Hepatocyte (in vitro differentiated cells): ENCODE measurements at regions not wholly inside any gene's neighbourhood (a gene's known extent, or its start where the extent isn't known, plus 50 kb on each side); places are given as distances from the start of the nearest gene placed in this dataset.
"Not testable (repeated sequence)": the region's sequence is repeated elsewhere in the genome, so short reads cannot be mapped to it uniquely, and the experiment has no call there.

Source experiments
- DNase-seq: peaks from one replicate; pipeline ENCODE4 v3.0.0-alpha.2; 2016; ENCODE audit warnings: low spot score
- H2AFZ ChIP-seq: fragments of 200-600 bp; sonication (generic); 2 replicates; pipeline ENCODE4 v1.6.0; 2016; ENCODE audit warnings: antibody characterized with exemption, mild to moderate bottlenecking
- H3K27ac ChIP-seq: fragments of 200-600 bp; sonication (generic); 2 replicates; pipeline ENCODE4 v1.5.1; 2016; ENCODE audit warnings: mild to moderate bottlenecking
- H3K27me3 ChIP-seq: fragments of 200-600 bp; sonication (generic); 2 replicates; pipeline ENCODE4 v1.6.1; 2016
- H3K36me3 ChIP-seq: fragments of 200-600 bp; sonication (generic); replicated peaks from 2 replicates; pipeline ENCODE4 v1.5.1; 2016; ENCODE audit warnings: low read depth; ENCODE audit not compliant: insufficient read depth
- H3K4me1 ChIP-seq: fragments of 200-600 bp; sonication (generic); 2 replicates; pipeline ENCODE4 v1.5.1; 2016; ENCODE audit warnings: mild to moderate bottlenecking, moderate library complexity; ENCODE audit not compliant: insufficient read depth
- H3K4me2 ChIP-seq: fragments of 200-600 bp; sonication (generic); 2 replicates; pipeline ENCODE4 v1.6.0; 2016
- H3K4me3 ChIP-seq: fragments of 200-600 bp; sonication (generic); 2 replicates; pipeline ENCODE4 v1.5.1; 2016; ENCODE audit warnings: mild to moderate bottlenecking
- H3K79me2 ChIP-seq: fragments of 200-600 bp; sonication (generic); 2 replicates; pipeline ENCODE4 v1.6.0; 2017; ENCODE audit warnings: mild to moderate bottlenecking
- H3K9me2 ChIP-seq: fragments of 200-600 bp; sonication (generic); replicated peaks from 2 replicates; pipeline ENCODE4 v1.6.0; 2017; ENCODE audit warnings: mild to moderate bottlenecking; ENCODE audit not compliant: insufficient read depth
- H3K9me3 ChIP-seq: fragments of 200-600 bp; sonication (generic); 2 replicates; pipeline ENCODE4 v1.5.1; 2016; ENCODE audit warnings: low read depth, mild to moderate bottlenecking
- H4K20me1 ChIP-seq: fragments of 200-600 bp; sonication (generic); 2 replicates; pipeline ENCODE4 v1.6.0; 2016; ENCODE audit warnings: mild to moderate bottlenecking; ENCODE audit not compliant: insufficient read depth, poor library complexity, severe bottlenecking
- CTCF ChIP-seq: fragments of 200-600 bp; sonication (generic); IDR thresholded peaks from 2 replicates; pipeline ENCODE4 v1.5.1; 2016; ENCODE audit warnings: antibody characterized with exemption, mild to moderate bottlenecking; ENCODE audit not compliant: poor library complexity
- EZH2 ChIP-seq: fragments of 200-600 bp; sonication (generic); IDR thresholded peaks from 2 replicates; pipeline ENCODE4 v1.6.1; 2016; ENCODE audit warnings: antibody characterized with exemption, mild to moderate bottlenecking, borderline replicate concordance
- EZH2phosphoT487 ChIP-seq: fragments of 200-600 bp; sonication (generic); IDR thresholded peaks from one replicate; pipeline ENCODE4 v1.6.1; 2018; ENCODE audit warnings: antibody characterized with exemption, mild to moderate bottlenecking, low read depth, moderate library complexity; ENCODE audit not compliant: unreplicated experiment, severe bottlenecking
- WGBS: methylation state at CpG from one replicate; pipeline ENCODE4 v1.1.6; 2016; ENCODE audit warnings: low lambda C conversion rate; ENCODE audit errors: missing lambda C conversion rate; 5-methylcytosine and 5-hydroxymethylcytosine counted together

- Histone ChIP-seq H3K4me2 (no peak overlapping the region), H3K4me1 (no peaks in the 10 kb centered on the region), H3K27me3 (no peaks in the 10 kb centered on the region), H3K27ac (no peak overlapping the region), H2AFZ (no peak overlapping the region), H3K79me2 (no peaks in the 10 kb centered on the region), H3K9me2 (no peaks in the 10 kb centered on the region), H3K36me3 (no peaks in the 10 kb centered on the region), H3K9me3 (no peaks in the 10 kb centered on the region), H4K20me1 (no peaks in the 10 kb centered on the region), H3K4me3 (no peak overlapping the region)
- peak; percentile 29 for DNase-seq
- WGBS, result 83% methylated on average over 9 of the region's 9 CpGs
- no peak for TF ChIP-seq EZH2
- TF ChIP-seq CTCF, result peak; percentile 44
Measured at GRCh38 chr18:44579028-44579702, 101.5 kb upstream of the SETBP1 start.

GRCh38 chr18:44579745-44580144 is 100.9 kb upstream of the SETBP1 start:
- H3K27ac ChIP-seq, result no peak overlapping the region
- H3K27me3 ChIP-seq, result no peaks in the 10 kb centered on the region
- H3K9me2 ChIP-seq, result no peaks in the 10 kb centered on the region
- H3K4me3 ChIP-seq, result no peak overlapping the region
- H3K36me3 ChIP-seq, result no peaks in the 10 kb centered on the region
- H4K20me1 ChIP-seq, result no peaks in the 10 kb centered on the region
- H3K4me1 ChIP-seq, result no peaks in the 10 kb centered on the region
- H3K4me2 ChIP-seq, result no peak overlapping the region
- no peaks in the 10 kb centered on the region for H3K79me2 ChIP-seq
- 92% methylated on average over 7 of the region's 7 CpGs for WGBS
- H3K9me3 ChIP-seq, result no peaks in the 10 kb centered on the region
- no peak overlapping the region for H2AFZ ChIP-seq
- TF ChIP-seq CTCF (no peak), EZH2 (no peak), EZH2phosphoT487 (no peak)
- no peak for DNase-seq

- no peaks in the 10 kb centered on the region for H3K79me2 ChIP-seq
- DNase-seq, result no peak
- H3K9me3 ChIP-seq, result no peaks in the 10 kb centered on the region
- no peak overlapping the region for H3K4me2 ChIP-seq
- no peaks in the 10 kb centered on the region for H3K4me1 ChIP-seq
- H3K27ac ChIP-seq, result no peak overlapping the region
- H3K4me3 ChIP-seq, result no peak overlapping the region
- no peak overlapping the region for H2AFZ ChIP-seq
- WGBS, result 90% methylated on average over 2 of the region's 2 CpGs
- TF ChIP-seq CTCF (no peak), EZH2phosphoT487 (no peak), EZH2 (no peak)
- H4K20me1 ChIP-seq, result no peaks in the 10 kb centered on the region
- no peaks in the 10 kb centered on the region for H3K36me3 ChIP-seq
- no peaks in the 10 kb centered on the region for H3K9me2 ChIP-seq
- no peaks in the 10 kb centered on the region for H3K27me3 ChIP-seq
Measured at GRCh38 chr18:44580159-44580558, 100.5 kb upstream of the SETBP1 start.

GRCh38 chr18:44580782-44581181 is 99.9 kb upstream of the SETBP1 start:
- not testable (repeated sequence) for H3K4me3 ChIP-seq, H2AFZ ChIP-seq, H3K4me2 ChIP-seq, H4K20me1 ChIP-seq, H3K27ac ChIP-seq, H3K9me3 ChIP-seq, H3K9me2 ChIP-seq, H3K27me3 ChIP-seq, H3K4me1 ChIP-seq, H3K79me2 ChIP-seq, DNase-seq, H3K36me3 ChIP-seq
- 95% methylated on average over 21 of the region's 28 CpGs for WGBS
